Ascending aorta (tissue), 2 donors: ENCODE measurements at regions not wholly inside any gene's neighbourhood (a gene's known extent, or its start where the extent isn't known, plus 50 kb on each side); places are given as distances from the start of the nearest gene placed in this dataset.

ENCODE experiments used
- DNase-seq, 2 donors: peaks; one replicate each; pipeline ENCODE4 v3.0.0-alpha.2; 2019; ENCODE audit warnings: low spot score in 2 of 2
- H3K27ac ChIP-seq, 2 donors: fragments of 200-600 bp; sonication (generic); one replicate each; pipeline ENCODE4 v1.5.1; 2016 to 2017; ENCODE audit warnings: mild to moderate bottlenecking in 1 of 2
- H3K27me3 ChIP-seq: fragments of 200-600 bp; sonication (generic); one replicate; pipeline ENCODE4 v1.5.1; 2017
- H3K36me3 ChIP-seq, 2 donors: fragments of 200-600 bp; sonication (generic); one replicate each; pipeline ENCODE4 v1.5.1; 2016
- H3K4me1 ChIP-seq, 2 donors: fragments of 200-600 bp; sonication (generic); one replicate each; pipeline ENCODE4 v1.5.1; 2016 to 2017; ENCODE audit warnings: mild to moderate bottlenecking in 1 of 2
- H3K4me3 ChIP-seq, 2 donors: fragments of 200-600 bp; sonication (generic); one replicate each; pipeline ENCODE4 v1.5.1; 2016 to 2017; ENCODE audit warnings: mild to moderate bottlenecking in 1 of 2
- H3K9me3 ChIP-seq, 2 donors: fragments of 200-600 bp; sonication (generic); one replicate each; pipeline ENCODE4 v1.5.1; 2016
- CTCF ChIP-seq, 3 experiments: fragments of 200-600 bp in 2 of 3; fragments of 450-650 bp in 1 of 3; sonication (generic) in 2 of 3; IDR thresholded peaks; one replicate each; pipeline ENCODE4 v1.5.1; 2016 to 2019; ENCODE audit warnings: antibody characterized with exemption in 3 of 3, mild to moderate bottlenecking in 1 of 3, moderate library complexity in 1 of 3
- intact Hi-C: fragments of 100-400 bp; cut with DNase I; formaldehyde crosslinking; loops from one replicate; pipeline ENCODE4 v1.15.1; 2023

GRCh38 chr1:58409890-58410289 is 136.6 kb downstream of the OMA1 start:
- H3K27ac ChIP-seq, result no peak overlapping the region
- H3K4me1 ChIP-seq, result no peaks in the 10 kb centered on the region
- no peaks in the 10 kb centered on the region for H3K27me3 ChIP-seq
- no peak for DNase-seq
- no peaks in the 10 kb centered on the region for H3K9me3 ChIP-seq
- H3K4me3 ChIP-seq, result no peak overlapping the region
- TF ChIP-seq CTCF (IDR thresholded peaks at IDR 0.05), result no peak
- no peaks in the 10 kb centered on the region for H3K36me3 ChIP-seq
- intact Hi-C loops, result no loop called here

GRCh38 chr1:58409336-58409735 is 137.2 kb downstream of the OMA1 start:
- Histone ChIP-seq H3K9me3 (no peaks in the 10 kb centered on the region), H3K4me3 (no peak overlapping the region), H3K4me1 (no peaks in the 10 kb centered on the region), H3K27me3 (no peaks in the 10 kb centered on the region), H3K27ac (no peak overlapping the region), H3K36me3 (no peaks in the 10 kb centered on the region)
- no peak for DNase-seq
- intact Hi-C loops, result no loop called here
- no peak for TF ChIP-seq CTCF (IDR thresholded peaks at IDR 0.05)

- no peak overlapping the region for H3K27ac ChIP-seq
- H3K9me3 ChIP-seq, result no peaks in the 10 kb centered on the region
- H3K4me3 ChIP-seq, result no peak overlapping the region
- no peak for DNase-seq
- no peaks in the 10 kb centered on the region for H3K4me1 ChIP-seq
- no peaks in the 10 kb centered on the region for H3K27me3 ChIP-seq
- intact Hi-C loops, result no loop called here
- no peak for TF ChIP-seq CTCF (IDR thresholded peaks at IDR 0.05)
- H3K36me3 ChIP-seq, result no peaks in the 10 kb centered on the region
Measured at GRCh38 chr1:58406301-58407071, 140.0 kb downstream of the OMA1 start.

GRCh38 chr1:58405660-58406059 is 140.9 kb downstream of the OMA1 start:
- no peaks in the 10 kb centered on the region for H3K36me3 ChIP-seq
- intact Hi-C loops, result no loop called here
- no peak overlapping the region for H3K4me3 ChIP-seq
- H3K9me3 ChIP-seq, result no peaks in the 10 kb centered on the region
- DNase-seq, result no peak
- TF ChIP-seq CTCF (IDR thresholded peaks at IDR 0.05), result no peak
- H3K27me3 ChIP-seq, result no peaks in the 10 kb centered on the region
- H3K4me1 ChIP-seq, result no peaks in the 10 kb centered on the region
- H3K27ac ChIP-seq, result no peak overlapping the region

GRCh38 chr1:58403894-58404293 is 142.6 kb downstream of the OMA1 start:
- Histone ChIP-seq H3K36me3 (no peaks in the 10 kb centered on the region), H3K4me3 (no peak overlapping the region), H3K27me3 (no peaks in the 10 kb centered on the region), H3K9me3 (no peaks in the 10 kb centered on the region), H3K4me1 (no peaks in the 10 kb centered on the region), H3K27ac (no peak overlapping the region)
- TF ChIP-seq CTCF (IDR thresholded peaks at IDR 0.05), result no peak
- no peak for DNase-seq
- intact Hi-C loops, result no loop called here

- intact Hi-C loops, result no loop called here
- no peaks in the 10 kb centered on the region for H3K4me1 ChIP-seq
- no peak for TF ChIP-seq CTCF (IDR thresholded peaks at IDR 0.05)
- DNase-seq, result no peak
- H3K27me3 ChIP-seq, result no peaks in the 10 kb centered on the region
- H3K27ac ChIP-seq, result peak overlapping the region in 1 of 2 donors; percentile 56
- no peaks in the 10 kb centered on the region for H3K9me3 ChIP-seq
- H3K36me3 ChIP-seq, result no peaks in the 10 kb centered on the region
- no peak overlapping the region for H3K4me3 ChIP-seq
Measured at GRCh38 chr1:58402444-58402843, 144.1 kb downstream of the OMA1 start.
